Loucy (cell line): ENCODE measurements at regions not wholly inside any gene's neighbourhood (a gene's known extent, or its start where the extent isn't known, plus 50 kb on each side); places are given as distances from the start of the nearest gene placed in this dataset.
A peak's percentile ranks its signal among the peaks of the same experiment; 100 is the strongest.

Experiments used
- H2AFZ ChIP-seq: fragments of 200-600 bp; sonication (generic); 2 replicates; pipeline ENCODE4 v1.6.0; 2016; ENCODE audit warnings: antibody characterized with exemption, mild to moderate bottlenecking, low read length, moderate library complexity
- H3F3A ChIP-seq: fragments of 200-600 bp; 2 replicates; pipeline ENCODE4 v1.6.0; 2016; ENCODE audit warnings: antibody characterized with exemption, low read depth, mild to moderate bottlenecking
- H3K27me3 ChIP-seq: fragments of 200-600 bp; sonication (generic); 2 replicates; pipeline ENCODE4 v1.6.1; 2014; ENCODE audit warnings: low read length, mild to moderate bottlenecking; ENCODE audit not compliant: insufficient read depth, poor library complexity, severe bottlenecking
- H3K36me3 ChIP-seq: fragments of 200-600 bp; sonication (generic); 2 replicates; pipeline ENCODE4 v1.6.1; 2016; ENCODE audit warnings: low read length; ENCODE audit not compliant: insufficient read depth
- H3K4me1 ChIP-seq: fragments of 200-600 bp; sonication (generic); 2 replicates; pipeline ENCODE4 v1.5.1; 2014; ENCODE audit warnings: low read length, mild to moderate bottlenecking; ENCODE audit not compliant: insufficient read depth, poor library complexity, severe bottlenecking
- H3K4me2 ChIP-seq: fragments of 200-600 bp; sonication (generic); 2 replicates; pipeline ENCODE4 v1.6.0; 2014; ENCODE audit warnings: antibody characterized with exemption, low read length, low read depth, mild to moderate bottlenecking; ENCODE audit not compliant: poor library complexity, severe bottlenecking
- H3K4me3 ChIP-seq: fragments of 200-600 bp; sonication (generic); 2 replicates; pipeline ENCODE4 v1.5.1; 2014; ENCODE audit warnings: low read length, mild to moderate bottlenecking, mixed read lengths; ENCODE audit not compliant: poor library complexity, severe bottlenecking
- H3K79me2 ChIP-seq: fragments of 200-600 bp; sonication (generic); 2 replicates; pipeline ENCODE4 v1.6.1; 2014; ENCODE audit warnings: low read length; ENCODE audit not compliant: insufficient read depth
- H3K9ac ChIP-seq: fragments of 200-600 bp; sonication (generic); 2 replicates; pipeline ENCODE4 v1.6.0; 2014; ENCODE audit warnings: mild to moderate bottlenecking, low read depth, low read length, moderate library complexity; ENCODE audit not compliant: poor library complexity, severe bottlenecking
- H3K9me2 ChIP-seq: fragments of 200-600 bp; sonication (generic); replicated peaks from 2 replicates; pipeline ENCODE4 v1.6.1; 2016; ENCODE audit warnings: low read depth, low read length, mixed read lengths
- H3K9me3 ChIP-seq: fragments of 200-600 bp; sonication (generic); 2 replicates; pipeline ENCODE4 v1.6.1; 2014; ENCODE audit warnings: mild to moderate bottlenecking, antibody characterized with exemption, low read length, low read depth; ENCODE audit not compliant: insufficient read depth
- H4K20me1 ChIP-seq: fragments of 200-600 bp; sonication (generic); 2 replicates; pipeline ENCODE4 v1.6.0; 2014; ENCODE audit warnings: antibody characterized with exemption, low read length, mild to moderate bottlenecking; ENCODE audit not compliant: insufficient read depth, poor library complexity, severe bottlenecking
- EZH2phosphoT487 ChIP-seq: fragments of 200-600 bp; IDR thresholded peaks from 2 replicates; pipeline ENCODE4 v1.6.1; 2018; ENCODE audit warnings: antibody characterized with exemption, mild to moderate bottlenecking, moderate library complexity, borderline replicate concordance
- TF ChIP-seq, protein P1 (sequence below): fragments of 200-600 bp; sonication (generic); conservative IDR thresholded peaks from 2 replicates; pipeline ENCODE4 v1.5.1; 2014; ENCODE audit warnings: mild to moderate bottlenecking, antibody characterized with exemption, low read length

DNA sequence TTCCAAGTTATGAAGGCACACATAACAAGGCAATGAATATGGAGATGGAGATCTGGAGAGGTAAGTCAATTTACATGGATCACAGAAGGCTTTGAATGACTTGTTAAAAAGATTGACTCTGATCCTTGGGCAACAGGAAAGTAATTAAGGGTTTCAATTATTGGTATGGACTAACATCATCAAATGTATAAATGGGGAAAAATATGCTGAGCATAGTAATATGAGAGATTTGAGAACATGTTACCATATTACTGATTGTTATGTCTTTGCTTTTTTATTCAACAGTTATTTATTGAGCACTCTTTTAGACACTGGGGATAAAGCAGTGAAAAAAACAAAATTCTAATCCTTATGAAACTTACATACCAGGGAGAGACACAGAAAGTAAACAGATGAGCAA is 238.5 kb upstream of the ROBO1 start:
- Histone ChIP-seq H3K4me2 (no peak overlapping the region), H3K4me3 (no peak overlapping the region)
- TF ChIP-seq, protein P1, sequence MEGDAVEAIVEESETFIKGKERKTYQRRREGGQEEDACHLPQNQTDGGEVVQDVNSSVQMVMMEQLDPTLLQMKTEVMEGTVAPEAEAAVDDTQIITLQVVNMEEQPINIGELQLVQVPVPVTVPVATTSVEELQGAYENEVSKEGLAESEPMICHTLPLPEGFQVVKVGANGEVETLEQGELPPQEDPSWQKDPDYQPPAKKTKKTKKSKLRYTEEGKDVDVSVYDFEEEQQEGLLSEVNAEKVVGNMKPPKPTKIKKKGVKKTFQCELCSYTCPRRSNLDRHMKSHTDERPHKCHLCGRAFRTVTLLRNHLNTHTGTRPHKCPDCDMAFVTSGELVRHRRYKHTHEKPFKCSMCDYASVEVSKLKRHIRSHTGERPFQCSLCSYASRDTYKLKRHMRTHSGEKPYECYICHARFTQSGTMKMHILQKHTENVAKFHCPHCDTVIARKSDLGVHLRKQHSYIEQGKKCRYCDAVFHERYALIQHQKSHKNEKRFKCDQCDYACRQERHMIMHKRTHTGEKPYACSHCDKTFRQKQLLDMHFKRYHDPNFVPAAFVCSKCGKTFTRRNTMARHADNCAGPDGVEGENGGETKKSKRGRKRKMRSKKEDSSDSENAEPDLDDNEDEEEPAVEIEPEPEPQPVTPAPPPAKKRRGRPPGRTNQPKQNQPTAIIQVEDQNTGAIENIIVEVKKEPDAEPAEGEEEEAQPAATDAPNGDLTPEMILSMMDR = no peak
- TF ChIP-seq EZH2phosphoT487 = no peak

DNA sequence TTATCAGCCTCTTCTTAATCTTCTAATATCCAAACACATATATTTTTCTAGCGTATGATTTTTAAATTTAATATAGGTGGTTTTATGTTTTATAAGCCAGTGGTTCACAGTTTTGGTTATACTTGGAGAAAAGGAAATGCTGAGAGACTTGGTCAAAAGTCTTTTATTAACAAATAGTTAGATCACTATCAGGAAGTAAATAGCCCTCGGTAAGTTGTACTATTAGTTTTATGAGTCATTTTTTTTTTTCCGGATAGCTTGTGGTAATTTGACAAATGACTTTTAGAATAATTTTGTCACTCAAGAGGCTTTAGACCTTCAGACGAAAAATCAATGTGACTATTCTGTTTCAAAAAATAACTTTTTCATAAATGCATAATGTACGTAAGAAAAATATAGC is 232.2 kb upstream of the ROBO1 start:
- Histone ChIP-seq H3F3A (no peaks in the 10 kb centered on the region), H3K4me2 (no peak overlapping the region), H3K4me1 (no peaks in the 10 kb centered on the region), H3K27me3 (no peaks in the 10 kb centered on the region), H3K9me2 (no peaks in the 10 kb centered on the region), H3K79me2 (no peaks in the 10 kb centered on the region), H3K9ac (no peak overlapping the region), H2AFZ (no peak overlapping the region), H3K9me3 (no peaks in the 10 kb centered on the region), H3K36me3 (no peaks in the 10 kb centered on the region), H4K20me1 (no peaks in the 10 kb centered on the region), H3K4me3 (no peak overlapping the region)
- no peak for TF ChIP-seq EZH2phosphoT487
- TF ChIP-seq, protein P1 = no peak

More for the DNA sequence above, 238.5 kb upstream of the ROBO1 start:
- no peaks in the 10 kb centered on the region for H3K9me3 ChIP-seq
- no peaks in the 10 kb centered on the region for H3K9me2 ChIP-seq
- no peaks in the 10 kb centered on the region for H3K27me3 ChIP-seq
- H2AFZ ChIP-seq = no peak overlapping the region
- H3K36me3 ChIP-seq = no peaks in the 10 kb centered on the region
- H3K4me1 ChIP-seq = no peaks in the 10 kb centered on the region
- no peak overlapping the region for H3K9ac ChIP-seq
- H4K20me1 ChIP-seq = no peaks in the 10 kb centered on the region
- H3K79me2 ChIP-seq = no peaks in the 10 kb centered on the region
- no peaks in the 10 kb centered on the region for H3F3A ChIP-seq

DNA sequence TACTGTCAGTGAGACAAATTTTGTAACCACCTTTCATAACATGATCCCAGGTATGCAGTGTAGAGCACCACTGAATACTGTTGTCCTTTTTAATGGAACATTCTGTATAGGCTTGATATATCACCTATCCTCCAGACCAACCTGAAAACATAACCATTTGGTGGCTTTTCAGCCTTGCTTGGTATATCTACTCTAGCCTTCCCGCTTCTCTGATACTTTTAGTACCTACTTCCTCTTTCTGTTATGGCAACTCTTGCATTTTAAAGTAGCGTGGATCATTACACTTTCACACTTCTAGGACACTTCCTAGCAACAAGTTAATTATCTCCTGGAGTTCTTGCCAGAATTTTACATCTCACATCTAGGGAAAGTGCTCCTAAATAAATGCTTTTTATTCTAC is 226.6 kb upstream of the ROBO1 start:
- no peaks in the 10 kb centered on the region for H3K27me3 ChIP-seq
- no peak for TF ChIP-seq EZH2phosphoT487
- TF ChIP-seq, protein P1 = no peak
- no peaks in the 10 kb centered on the region for H3K79me2 ChIP-seq
- no peaks in the 10 kb centered on the region for H3K9me2 ChIP-seq
- H3K9me3 ChIP-seq = no peaks in the 10 kb centered on the region
- H2AFZ ChIP-seq = peak overlapping the region; percentile 33
- no peak overlapping the region for H3K4me2 ChIP-seq
- no peaks in the 10 kb centered on the region for H4K20me1 ChIP-seq
- H3K4me3 ChIP-seq = no peak overlapping the region
- H3K36me3 ChIP-seq = no peaks in the 10 kb centered on the region
- H3K4me1 ChIP-seq = no peaks in the 10 kb centered on the region
- no peaks in the 10 kb centered on the region for H3F3A ChIP-seq
- no peak overlapping the region for H3K9ac ChIP-seq
